ENCODE measurements at regions not wholly inside any gene's neighbourhood (a gene's known extent, or its start where the extent isn't known, plus 50 kb on each side); places are given as distances from the start of the nearest gene placed in this dataset.
"Not testable (repeated sequence)": the region's sequence is repeated elsewhere in the genome, so short reads cannot be mapped to it uniquely, and the experiment has no call there.

GRCh38 chr4:64216741-64217140 lies 192.5 kb downstream of the TECRL start:
- no peak for DNase-seq

GRCh38 chr4:64205376-64205775 lies 203.9 kb downstream of the TECRL start:
- DNase-seq, result no peak

DNA sequence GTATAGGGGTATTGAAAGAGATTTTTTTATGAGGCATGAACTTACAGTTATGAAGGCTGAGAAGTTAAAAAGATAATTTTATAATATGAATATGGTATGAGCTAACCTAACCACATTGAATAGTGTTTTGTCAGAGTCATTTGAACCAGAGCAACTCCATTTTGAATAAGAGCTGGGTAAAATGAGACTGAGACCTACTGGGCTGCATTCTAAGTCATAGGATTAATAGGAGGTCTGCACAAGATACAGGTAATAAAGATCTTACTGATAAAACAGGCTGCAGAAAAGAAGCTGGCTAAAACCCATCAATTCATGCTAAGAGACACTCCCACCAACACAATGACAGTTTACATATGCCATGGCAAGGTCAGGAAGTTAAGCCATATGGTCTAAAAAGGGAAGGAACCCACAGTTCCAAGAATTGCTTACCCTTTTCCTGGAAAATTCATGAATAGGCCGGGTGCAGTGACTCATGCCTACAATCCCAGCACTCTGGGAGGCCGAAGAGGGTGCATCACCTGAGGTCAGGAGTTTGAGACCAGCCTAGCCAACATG lies 209.2 kb downstream of the TECRL start:
- DNase-seq, result no peak

DNA sequence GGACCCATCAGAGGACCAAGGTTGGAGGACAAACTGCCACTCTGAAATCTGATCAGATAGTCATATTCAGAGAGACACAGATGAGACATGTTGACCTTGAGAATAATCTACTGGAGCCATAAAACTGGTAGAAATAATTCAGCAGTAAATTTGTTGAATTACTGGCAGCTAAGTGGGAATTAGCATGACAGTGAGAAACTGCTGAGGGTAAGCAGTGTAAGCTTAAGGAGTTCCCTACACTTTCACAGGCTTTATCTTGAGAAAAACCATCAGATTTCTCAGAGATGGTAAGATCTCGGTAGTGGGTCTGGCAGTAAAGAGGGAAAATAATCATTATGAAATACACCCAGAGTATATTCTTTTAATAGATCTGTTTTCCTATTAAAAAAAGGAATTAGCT lies 213.7 kb downstream of the TECRL start:
- DNase-seq, result no peak

- no peak for DNase-seq
Measured at GRCh38 chr4:64192731-64193412, 216.4 kb downstream of the TECRL start.

DNA sequence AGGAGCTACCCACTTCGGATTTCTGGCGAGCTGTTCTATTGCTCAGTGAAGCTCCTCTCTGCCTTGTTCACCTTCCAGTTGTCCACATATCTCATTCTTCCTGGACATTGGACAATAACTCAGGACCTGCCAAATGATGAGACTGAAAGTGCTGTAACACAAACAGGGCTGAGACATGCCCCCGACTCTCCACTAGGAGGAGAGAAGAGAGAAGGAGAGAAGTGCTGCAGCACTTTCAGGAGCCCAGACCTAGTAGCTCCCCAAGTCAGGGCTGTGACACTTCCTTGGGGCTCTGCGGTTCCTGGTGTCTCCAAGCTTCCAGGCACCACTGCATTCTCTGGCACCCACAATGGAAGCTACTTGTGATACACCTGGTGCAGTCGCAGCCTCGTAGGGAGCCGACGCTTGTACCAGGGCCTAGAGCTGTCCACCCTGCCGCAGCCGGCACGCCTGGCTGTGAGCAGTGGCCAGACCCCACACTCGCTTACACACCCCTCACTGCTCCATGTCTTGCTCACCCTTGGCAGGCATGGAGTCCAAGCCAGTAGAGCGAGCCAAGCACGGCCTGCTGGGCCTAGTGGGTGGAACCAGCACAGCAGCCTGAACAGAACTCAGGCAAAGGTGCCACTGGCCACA lies 234.9 kb downstream of the TECRL start:
- no peak for DNase-seq

GRCh38 chr4:64166365-64166764 lies 242.9 kb downstream of the TECRL start:
- DNase-seq, result no peak

DNA sequence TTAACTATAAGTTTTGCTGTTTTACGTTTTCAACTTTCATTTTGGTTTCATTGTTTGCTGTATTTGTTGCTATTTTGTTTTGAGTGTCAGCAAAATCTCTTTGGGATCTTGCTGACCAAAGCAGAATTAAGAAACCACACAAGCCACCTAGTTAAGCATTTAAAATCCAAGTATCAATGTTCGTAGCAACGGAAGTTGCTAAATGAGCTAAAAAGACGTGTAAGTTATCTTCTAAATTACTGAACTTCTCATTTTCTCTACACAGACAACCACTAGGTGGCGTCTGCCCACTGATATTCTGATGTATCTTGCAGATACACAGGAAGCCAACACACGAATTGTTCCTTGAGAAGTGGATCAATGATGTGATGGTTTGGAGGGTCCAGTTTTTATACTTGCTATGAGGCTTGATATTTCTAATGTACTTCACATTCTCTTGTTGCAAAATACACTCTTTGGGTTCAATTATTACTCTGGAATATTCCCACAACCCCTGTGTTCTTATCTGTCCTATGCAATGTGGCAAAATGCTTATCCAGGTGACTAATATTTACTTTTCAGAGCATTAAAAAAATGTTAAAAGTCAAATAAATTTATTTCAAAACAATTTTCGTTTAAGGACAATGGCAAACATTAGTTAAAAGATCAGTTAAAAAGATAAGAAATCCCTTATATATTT lies 250.5 kb downstream of the TECRL start:
- DNase-seq, result peak; percentile 16

DNA sequence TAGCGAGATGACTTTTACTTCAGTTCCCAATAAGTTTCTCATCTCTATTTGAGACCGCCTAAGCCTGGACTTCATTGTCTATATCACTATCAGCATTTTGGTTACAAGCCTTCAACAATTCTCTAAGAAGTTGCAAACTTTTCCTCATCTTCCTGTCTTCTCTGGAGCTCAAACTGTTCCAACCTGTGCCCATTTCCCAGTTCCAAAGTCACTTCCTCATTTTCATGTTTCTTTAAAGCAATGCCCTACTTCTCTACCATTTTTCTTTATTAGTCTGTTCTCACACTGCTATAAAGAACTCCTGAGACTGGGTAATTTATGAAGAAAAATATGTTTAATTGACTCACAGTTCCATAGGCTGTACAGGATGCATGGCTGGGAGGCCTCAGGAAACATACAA lies 251.9 kb downstream of the TECRL start:
- no peak for DNase-seq

GRCh38 chr4:64156253-64156652 lies 253.0 kb downstream of the TECRL start:
- DNase-seq, result no peak

- no peak for DNase-seq
Measured at GRCh38 chr4:64146030-64146429, 263.2 kb downstream of the TECRL start.

GRCh38 chr4:64144994-64145393 lies 264.3 kb downstream of the TECRL start:
- DNase-seq, result no peak

DNA sequence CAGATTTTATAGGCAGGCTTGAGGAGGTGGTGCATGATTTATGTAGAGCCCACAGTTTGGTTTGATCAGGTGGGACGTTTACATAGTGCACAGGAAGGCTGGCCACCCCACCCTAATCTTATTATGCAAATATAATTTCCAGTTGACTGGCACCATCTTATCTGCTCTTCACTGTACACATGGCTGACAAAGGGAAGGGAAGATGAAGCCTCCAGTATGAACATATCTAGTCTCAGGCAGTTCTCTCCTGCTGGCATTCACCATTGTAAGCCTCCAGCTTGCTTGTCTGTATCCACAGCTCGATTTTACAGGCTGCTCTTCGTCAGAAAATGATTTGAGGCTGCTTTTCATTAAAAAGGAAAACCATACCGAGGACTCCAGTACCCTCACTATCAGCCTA lies 278.3 kb downstream of the TECRL start:
- no peak for DNase-seq

- DNase-seq, result no peak
Measured at GRCh38 chr4:64125354-64125753, 283.9 kb downstream of the TECRL start.

DNA sequence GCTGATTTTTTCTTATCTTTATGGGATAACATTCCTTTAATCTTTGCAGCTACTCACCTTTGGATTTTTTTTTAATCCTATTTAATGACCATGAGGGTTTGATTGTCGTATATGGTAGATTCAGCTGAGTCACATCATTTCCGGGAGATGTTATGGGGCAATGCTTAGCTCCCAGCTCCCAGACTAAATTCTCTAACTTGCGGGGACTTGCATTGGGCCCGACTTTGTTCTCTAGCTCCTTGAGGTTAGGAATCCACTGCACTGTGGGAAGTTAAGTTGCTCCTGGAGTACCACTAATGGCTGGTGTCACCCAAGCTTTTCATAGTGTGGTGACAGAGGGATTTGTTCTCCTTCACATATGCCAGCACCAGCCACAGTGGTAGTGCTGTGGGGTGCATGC lies 287.4 kb downstream of the TECRL start:
- DNase-seq, result no peak

- DNase-seq, result no peak
Measured at GRCh38 chr4:64105903-64106302, 303.3 kb downstream of the TECRL start.

- no peak for DNase-seq
Measured at GRCh38 chr4:64095398-64095797, 313.9 kb downstream of the TECRL start.

GRCh38 chr4:64079316-64079715 lies 329.9 kb downstream of the TECRL start:
- no peak for DNase-seq

GRCh38 chr4:64068096-64068495 lies 341.2 kb downstream of the TECRL start:
- DNase-seq, result no peak

DNA sequence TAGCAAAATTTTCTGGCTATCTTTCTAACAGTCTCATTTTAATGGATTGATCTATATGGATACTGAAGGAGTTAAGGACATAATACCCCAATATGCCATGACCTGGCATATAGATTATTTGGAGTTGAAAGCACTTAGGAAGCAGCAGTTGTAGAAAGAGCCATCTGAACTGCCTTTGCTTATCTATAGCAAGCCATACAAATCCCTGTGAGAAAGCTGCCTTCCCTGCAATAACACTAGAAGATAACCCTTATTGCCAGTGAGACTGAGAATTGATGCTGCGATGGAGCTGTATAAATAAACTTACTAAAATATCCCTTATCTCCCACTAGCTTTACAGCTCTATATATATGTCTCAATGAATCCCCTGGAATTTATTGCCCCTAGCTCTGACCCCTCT lies 346.3 kb downstream of the TECRL start:
- no peak for DNase-seq

GRCh38 chr4:64037033-64037432 lies 372.2 kb downstream of the TECRL start:
- not testable (repeated sequence) for DNase-seq

DNA sequence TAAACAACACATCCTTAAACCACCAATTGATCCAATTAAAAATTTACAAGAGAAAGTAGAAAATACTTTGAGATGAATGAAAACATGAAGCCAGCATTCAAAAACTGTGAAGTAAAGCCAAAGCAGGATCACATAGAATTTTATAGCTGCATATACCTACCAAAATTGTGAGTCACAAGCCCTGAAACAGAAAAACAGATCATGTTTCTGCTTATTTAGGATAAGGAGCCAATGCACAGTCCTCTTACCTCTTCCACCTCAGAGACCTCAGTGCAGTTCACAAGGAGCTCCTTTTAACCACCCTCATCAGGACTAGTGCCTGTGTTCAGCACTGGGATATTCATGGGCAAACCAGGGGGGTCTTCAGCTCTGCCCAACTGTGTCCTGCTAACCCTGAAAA lies 386.7 kb downstream of the TECRL start:
- no peak for DNase-seq

- no peak for DNase-seq
Measured at GRCh38 chr4:64016893-64017292, 392.4 kb downstream of the TECRL start.

- DNase-seq, result no peak
Measured at GRCh38 chr4:64014647-64015046, 394.6 kb downstream of the TECRL start.
